Skeletal muscle tissue (tissue), 3 donors: ENCODE measurements at regions not wholly inside any gene's neighbourhood (a gene's known extent, or its start where the extent isn't known, plus 50 kb on each side); places are given as distances from the start of the nearest gene placed in this dataset.

ENCODE experiments used
- H3K27ac ChIP-seq: one replicate; pipeline ENCODE4 v1.7.0; 2013; ENCODE audit warnings: mild to moderate bottlenecking, low read depth, low read length, inconsistent platforms
- H3K27me3 ChIP-seq, 3 donors: one replicate each; pipeline ENCODE4 v1.7.0; 2013; ENCODE audit warnings: low read length in 3 of 3; ENCODE audit not compliant: control insufficient read depth in 3 of 3, insufficient read depth in 3 of 3
- H3K36me3 ChIP-seq, 3 donors: one replicate each; pipeline ENCODE4 v1.7.0; 2013; ENCODE audit warnings: low read length in 3 of 3; ENCODE audit not compliant: control insufficient read depth in 3 of 3, insufficient read depth in 3 of 3
- H3K4me1 ChIP-seq, 3 donors: one replicate each; pipeline ENCODE4 v1.7.0; 2013; ENCODE audit warnings: low read length in 3 of 3, mild to moderate bottlenecking in 3 of 3; ENCODE audit not compliant: control insufficient read depth in 3 of 3, insufficient read depth in 3 of 3
- H3K4me3 ChIP-seq, 3 donors: one replicate each; pipeline ENCODE4 v1.7.0; 2013; ENCODE audit warnings: low read length in 3 of 3
- H3K9ac ChIP-seq, 3 donors: one replicate each; pipeline ENCODE4 v1.7.0; 2013; ENCODE audit warnings: low read length in 3 of 3, mild to moderate bottlenecking in 3 of 3, moderate library complexity in 2 of 3, low read depth in 1 of 3
- H3K9me3 ChIP-seq, 3 donors: one replicate each; pipeline ENCODE4 v1.7.0; 2013; ENCODE audit warnings: low read length in 3 of 3; ENCODE audit not compliant: control insufficient read depth in 3 of 3
- donor health status: Osteomylitis.

GRCh38 chr1:94326329-94326728, 88.9 kb upstream of the ARHGAP29 start:
- no peaks in the 10 kb centered on the region for H3K9me3 ChIP-seq
- peak overlapping the region; percentile 22 for H3K27ac ChIP-seq
- peaks cover 16 to 23% (median 21%) of the 10 kb centered on the region in 3 donors for H3K4me1 ChIP-seq
- no peak overlapping the region for H3K9ac ChIP-seq
- no peaks in the 10 kb centered on the region for H3K27me3 ChIP-seq
- no peak overlapping the region for H3K4me3 ChIP-seq
- no peaks in the 10 kb centered on the region for H3K36me3 ChIP-seq

- Histone ChIP-seq H3K4me1 (peaks cover 16 to 23% (median 21%) of the 10 kb centered on the region in 3 donors), H3K36me3 (no peaks in the 10 kb centered on the region), H3K9me3 (no peaks in the 10 kb centered on the region), H3K27me3 (no peaks in the 10 kb centered on the region), H3K9ac (no peak overlapping the region), H3K27ac (peak overlapping the region; percentile 34), H3K4me3 (no peak overlapping the region)
Observed at GRCh38 chr1:94325377-94326302, 88.3 kb upstream of the ARHGAP29 start.

GRCh38 chr1:94324178-94324544, 86.8 kb upstream of the ARHGAP29 start:
- Histone ChIP-seq H3K9me3 (no peaks in the 10 kb centered on the region), H3K36me3 (no peaks in the 10 kb centered on the region), H3K9ac (no peak overlapping the region), H3K27ac (no peak overlapping the region), H3K27me3 (no peaks in the 10 kb centered on the region), H3K4me3 (no peak overlapping the region), H3K4me1 (peaks cover 19 to 26% (median 21%) of the 10 kb centered on the region in 3 donors)

GRCh38 chr1:94323311-94324177, 86.2 kb upstream of the ARHGAP29 start:
- H3K27me3 ChIP-seq, result no peaks in the 10 kb centered on the region
- H3K4me3 ChIP-seq, result no peak overlapping the region
- H3K27ac ChIP-seq, result peak overlapping the region; percentile 33
- H3K4me1 ChIP-seq, result peaks cover 19 to 26% (median 21%) of the 10 kb centered on the region in 3 donors
- H3K9me3 ChIP-seq, result no peaks in the 10 kb centered on the region
- H3K36me3 ChIP-seq, result no peaks in the 10 kb centered on the region
- no peak overlapping the region for H3K9ac ChIP-seq

GRCh38 chr1:94322696-94323095, 85.3 kb upstream of the ARHGAP29 start:
- Histone ChIP-seq H3K27ac (peak overlapping the region; percentile 33), H3K4me1 (peaks cover 19 to 26% (median 21%) of the 10 kb centered on the region in 3 donors), H3K27me3 (no peaks in the 10 kb centered on the region), H3K4me3 (no peak overlapping the region), H3K36me3 (no peaks in the 10 kb centered on the region), H3K9me3 (no peaks in the 10 kb centered on the region), H3K9ac (no peak overlapping the region)

- no peak overlapping the region for H3K4me3 ChIP-seq
- H3K27ac ChIP-seq, result no peak overlapping the region
- peaks cover 9 to 15% (median 12%) of the 10 kb centered on the region in 3 donors for H3K4me1 ChIP-seq
- no peak overlapping the region for H3K9ac ChIP-seq
- H3K36me3 ChIP-seq, result no peaks in the 10 kb centered on the region
- no peaks in the 10 kb centered on the region for H3K9me3 ChIP-seq
- no peaks in the 10 kb centered on the region for H3K27me3 ChIP-seq
Observed at GRCh38 chr1:94321662-94322061, 84.3 kb upstream of the ARHGAP29 start.

- peaks cover 0 to 7% (median 3%) of the 10 kb centered on the region in 3 donors for H3K4me1 ChIP-seq
- no peaks in the 10 kb centered on the region for H3K27me3 ChIP-seq
- H3K9me3 ChIP-seq, result no peaks in the 10 kb centered on the region
- no peak overlapping the region for H3K4me3 ChIP-seq
- no peaks in the 10 kb centered on the region for H3K36me3 ChIP-seq
- no peak overlapping the region for H3K9ac ChIP-seq
- no peak overlapping the region for H3K27ac ChIP-seq
Observed at GRCh38 chr1:94319319-94320102, 82.1 kb upstream of the ARHGAP29 start.

- no peaks in the 10 kb centered on the region for H3K36me3 ChIP-seq
- H3K9me3 ChIP-seq, result no peaks in the 10 kb centered on the region
- peaks cover 0 to 7% (median 3%) of the 10 kb centered on the region in 3 donors for H3K4me1 ChIP-seq
- H3K9ac ChIP-seq, result no peak overlapping the region
- no peak overlapping the region for H3K4me3 ChIP-seq
- H3K27ac ChIP-seq, result no peak overlapping the region
- no peaks in the 10 kb centered on the region for H3K27me3 ChIP-seq
Observed at GRCh38 chr1:94318505-94319030, 81.2 kb upstream of the ARHGAP29 start.

- Histone ChIP-seq H3K27ac (no peak overlapping the region), H3K9ac (no peak overlapping the region), H3K27me3 (no peaks in the 10 kb centered on the region), H3K4me3 (no peak overlapping the region), H3K9me3 (no peaks in the 10 kb centered on the region), H3K36me3 (no peaks in the 10 kb centered on the region), H3K4me1 (peaks cover 0 to 5% (median 3%) of the 10 kb centered on the region in 3 donors)
Observed at GRCh38 chr1:94317790-94318188, 80.4 kb upstream of the ARHGAP29 start.
